GF-D8 (cell line): ENCODE measurements at regions not wholly inside any gene's neighbourhood (a gene's known extent, or its start where the extent isn't known, plus 50 kb on each side); places are given as distances from the start of the nearest gene placed in this dataset.

ENCODE experiments used
- DNase-seq: peaks from one replicate; lab custom pipeline; 2025; lab: John Stamatoyannopoulos, UW

- DNase-seq: no peak
Observed at GRCh38 chr2:19235308-19235707, 123.1 kb downstream of the OSR1 start.

GRCh38 chr2:19232312-19232711 lies 126.1 kb downstream of the OSR1 start:
- no peak for DNase-seq

- no peak for DNase-seq
Observed at GRCh38 chr2:19231625-19232024, 126.8 kb downstream of the OSR1 start.

DNA sequence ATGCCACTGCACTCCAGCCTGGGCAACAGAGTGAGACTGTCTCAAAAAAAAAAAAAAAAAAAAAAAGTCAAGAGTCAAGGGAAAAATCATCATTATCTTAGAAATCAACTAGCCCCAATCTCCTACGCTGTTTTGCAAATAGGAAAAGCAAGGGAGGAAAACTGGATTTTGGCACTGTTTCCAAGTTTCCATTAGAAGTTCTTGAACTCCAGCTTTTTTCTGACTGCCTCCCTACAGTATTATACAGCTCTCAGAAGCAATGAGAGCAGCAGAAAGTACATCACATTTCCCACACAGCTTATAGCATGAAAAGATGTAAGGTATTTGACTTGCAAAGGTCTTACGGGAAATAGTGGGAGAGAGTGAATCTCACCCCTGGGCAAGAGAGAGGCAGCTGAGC lies 127.8 kb downstream of the OSR1 start:
- DNase-seq: no peak

- DNase-seq: no peak
Observed at GRCh38 chr2:19228715-19229114, 129.7 kb downstream of the OSR1 start.

GRCh38 chr2:19228181-19228593 lies 130.2 kb downstream of the OSR1 start:
- DNase-seq: no peak

DNA sequence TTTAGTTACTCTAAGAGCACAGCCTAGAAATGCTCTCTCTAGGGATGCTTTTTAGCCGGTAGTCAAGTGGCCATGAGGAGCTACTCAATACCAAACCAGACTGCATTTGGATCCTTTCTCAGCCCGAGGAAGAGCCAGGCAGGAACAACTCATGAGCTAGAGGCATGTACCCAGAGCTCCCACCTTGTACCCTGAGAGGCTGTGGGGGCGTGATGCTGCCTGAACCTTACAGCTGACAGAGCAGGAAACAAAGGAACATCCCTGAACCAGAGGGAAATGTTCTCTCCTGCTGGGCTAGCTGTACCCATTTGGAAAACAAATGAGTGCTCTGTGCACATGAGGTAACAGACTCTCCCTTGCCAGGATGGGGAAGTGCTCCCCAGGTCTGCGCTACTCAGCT lies 131.6 kb downstream of the OSR1 start:
- no peak for DNase-seq

DNA sequence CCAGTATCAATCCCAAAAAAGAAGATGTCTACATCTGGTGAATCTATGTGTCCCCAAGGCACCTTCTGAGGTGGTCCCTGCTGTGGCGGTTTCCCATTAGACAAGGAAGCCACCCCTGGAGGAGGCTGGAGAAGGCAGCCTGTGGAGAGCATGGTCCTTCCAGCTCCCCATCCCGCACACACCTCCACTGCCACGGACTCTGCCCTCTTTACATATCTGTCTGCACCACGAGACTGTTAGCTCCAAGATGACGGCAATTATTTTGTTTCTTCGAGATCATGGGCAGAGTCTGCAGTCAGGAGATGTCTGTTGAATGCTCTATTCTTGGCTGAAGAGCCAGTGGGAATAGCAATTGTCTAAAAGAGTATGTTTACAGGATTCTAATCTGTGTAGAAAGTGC lies 132.0 kb downstream of the OSR1 start:
- DNase-seq: no peak

DNA sequence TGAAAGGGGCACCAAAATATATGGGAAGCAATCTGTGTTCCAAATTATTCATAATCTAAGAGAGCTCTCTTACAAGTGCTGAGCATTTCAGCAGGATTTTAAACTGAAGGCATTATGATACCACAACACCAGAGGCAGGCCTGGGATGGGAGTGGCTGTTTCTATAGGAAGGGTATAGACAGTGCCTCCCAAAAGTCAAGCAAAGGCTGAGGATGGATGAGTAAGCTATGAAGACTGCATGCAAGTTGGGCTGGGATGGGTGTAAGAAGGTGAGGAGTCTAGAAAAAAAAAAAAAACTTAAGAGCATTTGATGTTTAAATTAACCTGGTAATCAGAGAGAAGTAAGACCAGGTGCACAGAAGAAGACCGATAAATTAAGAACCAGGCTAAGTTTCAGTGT lies 132.5 kb downstream of the OSR1 start:
- DNase-seq: no peak

- no peak for DNase-seq
Observed at GRCh38 chr2:19225126-19225525, 133.3 kb downstream of the OSR1 start.

- DNase-seq: no peak
Observed at GRCh38 chr2:19224486-19224885, 133.9 kb downstream of the OSR1 start.

- no peak for DNase-seq
Observed at GRCh38 chr2:19224011-19224410, 134.4 kb downstream of the OSR1 start.

DNA sequence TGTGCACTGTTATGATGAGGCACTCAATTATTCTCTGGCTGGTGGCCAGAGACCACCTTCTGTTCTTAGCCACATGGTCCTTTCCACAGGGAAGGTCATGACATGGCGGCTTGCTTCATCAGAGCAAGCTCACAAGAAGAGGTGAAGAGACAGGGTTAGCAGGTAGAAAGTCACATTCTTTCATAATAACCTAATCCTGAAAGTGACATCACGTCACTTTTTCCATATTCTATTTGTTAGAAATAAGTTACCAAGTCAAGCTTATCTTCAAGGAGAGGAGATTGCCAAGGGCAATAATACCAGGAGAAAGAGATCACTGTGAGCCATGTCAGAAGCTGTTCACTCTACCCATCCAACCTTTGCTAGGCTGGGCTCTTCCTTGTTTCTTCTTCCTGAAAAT lies 139.4 kb downstream of the OSR1 start:
- DNase-seq: no peak

- DNase-seq: no peak
Observed at GRCh38 chr2:19218166-19218565, 140.3 kb downstream of the OSR1 start.

- no peak for DNase-seq
Observed at GRCh38 chr2:19216676-19217602, 141.5 kb downstream of the OSR1 start.

DNA sequence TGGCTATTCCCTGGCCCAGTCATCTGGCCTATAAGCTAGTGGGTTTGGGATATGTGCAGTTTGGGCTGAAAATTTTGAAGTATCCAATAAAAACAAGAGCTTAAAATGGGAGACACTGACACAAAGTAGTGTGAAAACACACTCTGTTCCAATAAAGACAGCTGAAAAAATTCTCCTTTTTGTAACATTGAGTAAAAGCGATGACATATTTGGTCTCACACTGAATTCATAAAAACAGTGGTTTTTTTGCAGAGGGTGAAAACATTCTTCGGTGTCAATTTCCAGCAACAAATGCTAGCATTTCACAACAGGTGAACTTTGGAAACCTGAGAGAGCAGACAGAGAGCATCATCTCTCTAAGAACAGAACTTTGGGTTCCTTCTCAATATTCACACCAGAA lies 142.2 kb downstream of the OSR1 start:
- no peak for DNase-seq

DNA sequence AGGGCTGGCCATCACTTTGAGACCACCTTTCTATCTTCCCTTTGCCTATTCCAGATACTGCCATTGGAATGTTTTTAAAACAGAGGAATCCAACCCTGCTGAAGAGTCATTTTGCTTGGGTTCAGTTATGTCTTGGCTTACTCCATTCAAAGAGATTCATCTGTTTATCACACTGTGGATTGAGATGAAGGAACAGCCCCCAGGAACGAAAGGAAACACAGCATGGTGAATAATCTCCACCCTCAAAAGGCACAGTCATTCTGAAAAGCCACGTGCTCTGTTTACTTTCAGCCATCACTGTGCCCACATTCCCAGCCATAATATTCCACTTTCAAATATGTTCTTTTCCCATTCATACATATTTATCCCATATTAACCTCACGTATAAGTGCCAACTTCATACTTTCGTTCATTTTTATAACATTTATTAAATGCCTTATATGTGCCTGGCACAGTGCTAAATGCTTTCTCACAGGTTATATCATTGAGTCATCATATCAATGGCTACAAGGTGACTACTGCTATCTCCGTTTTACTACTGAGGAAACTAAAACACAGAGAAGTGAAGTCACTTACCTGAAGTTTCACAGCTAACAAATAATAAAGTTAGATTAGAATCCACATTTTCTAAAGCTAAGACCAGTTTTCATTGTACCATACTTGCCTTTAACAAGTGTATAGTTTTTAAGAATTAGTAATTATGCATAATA lies 143.6 kb downstream of the OSR1 start:
- no peak for DNase-seq

DNA sequence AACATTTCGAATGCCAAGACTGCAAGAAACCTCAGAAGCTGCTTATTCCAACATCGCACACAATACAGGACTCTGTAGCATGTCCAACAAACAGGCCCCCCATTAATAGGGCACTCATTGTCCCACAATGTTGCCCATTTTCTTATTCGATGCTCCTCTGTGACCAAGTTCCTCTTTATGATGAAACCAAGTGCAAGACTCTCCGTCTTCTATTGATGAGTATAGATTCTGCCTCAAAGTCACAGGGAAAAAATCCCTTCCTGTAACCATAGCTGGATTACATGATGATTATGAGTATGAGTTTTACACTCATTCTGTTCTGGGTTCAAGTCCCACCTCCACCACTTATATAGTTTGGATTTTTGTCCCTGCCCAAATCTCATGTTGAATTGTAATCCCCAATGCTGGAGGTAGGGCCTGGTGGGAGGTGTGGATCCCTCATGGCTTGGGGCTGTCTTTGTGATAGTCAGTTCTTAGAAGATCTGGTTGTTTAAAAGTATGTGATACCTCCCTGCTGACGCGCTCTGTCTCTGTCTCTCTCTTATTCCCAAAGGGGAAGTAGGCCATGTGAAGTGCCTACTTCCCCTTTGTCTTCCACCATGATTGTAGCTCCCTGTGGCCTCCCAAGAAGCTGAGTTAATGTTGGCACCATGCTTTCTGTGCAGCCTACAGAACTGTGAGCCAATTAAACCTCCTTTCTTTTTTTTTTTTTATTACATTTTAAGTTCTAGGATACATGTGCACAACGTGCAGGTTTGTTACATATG lies 148.7 kb downstream of the OSR1 start:
- peak; percentile 5 for DNase-seq

DNA sequence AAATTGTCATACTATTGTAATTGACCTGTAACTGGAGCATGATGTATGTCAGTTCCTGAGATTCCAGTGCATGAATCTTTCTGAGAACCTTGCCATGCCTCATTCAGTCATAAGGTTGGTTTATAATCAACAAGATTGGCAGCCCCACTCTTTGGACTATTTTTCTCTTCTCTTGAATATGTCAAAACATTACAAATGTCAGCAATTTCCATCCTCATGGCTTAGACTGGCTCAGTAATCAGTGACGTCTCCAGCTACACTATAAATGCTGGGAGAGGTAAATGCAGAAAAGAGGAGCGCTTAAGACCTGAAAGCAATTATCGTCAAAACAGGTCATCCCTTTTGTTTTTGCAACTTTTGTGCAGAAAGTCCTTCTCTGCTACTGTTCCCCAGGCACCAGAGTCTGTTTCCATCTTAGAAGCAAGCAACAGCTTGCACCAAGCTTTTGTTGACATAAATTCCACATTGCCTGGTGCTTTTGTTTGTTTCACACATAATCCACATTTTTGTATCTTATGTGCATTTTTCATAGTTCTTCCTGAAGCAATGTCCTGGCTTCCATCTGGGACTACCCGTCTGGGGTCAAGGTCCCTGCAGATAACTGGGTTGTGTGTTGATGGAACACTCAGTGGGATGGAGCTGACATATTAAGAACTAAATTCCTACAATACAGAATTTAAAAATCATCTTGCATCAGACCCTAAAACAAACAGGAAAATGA lies 149.8 kb downstream of the OSR1 start:
- no peak for DNase-seq

DNA sequence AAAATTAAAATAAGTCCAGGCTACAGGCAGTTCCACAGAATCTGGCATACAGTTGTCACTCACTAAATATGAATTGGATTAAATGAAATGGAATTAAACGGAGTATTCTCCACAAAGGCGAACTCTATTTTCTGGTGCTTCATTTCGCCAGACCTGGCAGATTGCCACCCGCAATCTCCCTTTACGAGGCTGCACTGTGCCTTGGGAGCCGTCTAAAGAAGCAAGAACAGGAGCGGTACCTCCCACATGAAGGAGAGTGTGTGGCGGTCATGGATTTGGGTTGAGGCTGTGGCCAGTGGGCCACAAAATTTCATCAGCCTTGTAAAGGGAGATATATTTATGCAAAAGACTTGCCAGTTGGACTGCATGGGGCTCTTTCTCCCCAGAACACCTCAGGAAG lies 151.0 kb downstream of the OSR1 start:
- no peak for DNase-seq

DNA sequence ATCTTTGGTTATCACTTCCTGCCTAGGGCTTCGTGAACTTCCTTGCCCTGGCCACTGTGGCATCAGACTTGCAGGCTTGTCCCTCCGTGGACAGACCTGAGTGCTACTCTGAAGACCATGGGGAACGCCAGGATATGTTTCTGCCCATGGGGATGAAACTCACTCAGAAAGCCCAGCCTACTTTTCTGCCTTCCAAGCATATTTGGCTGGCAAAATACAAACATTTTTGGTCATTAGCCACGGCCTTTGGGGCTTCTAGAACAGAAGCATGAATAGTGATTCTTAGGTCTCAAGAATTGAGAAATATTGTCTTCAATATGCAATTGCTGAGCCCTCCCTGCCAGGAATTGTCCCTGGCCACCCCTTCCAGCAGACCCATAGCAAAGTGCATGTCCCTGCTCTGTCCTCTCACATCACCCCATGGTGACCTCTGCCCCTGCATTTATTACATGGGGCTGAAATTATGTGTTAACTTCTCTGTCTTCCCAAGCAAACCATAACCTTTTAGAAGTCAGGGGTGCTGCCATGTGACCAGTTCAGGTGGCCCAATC lies 152.4 kb downstream of the OSR1 start:
- DNase-seq: no peak

- DNase-seq: no peak
Observed at GRCh38 chr2:19203866-19204265, 154.6 kb downstream of the OSR1 start.
